MCF 10A (cell line): ENCODE measurements at regions not wholly inside any gene's neighbourhood (a gene's known extent, or its start where the extent isn't known, plus 50 kb on each side); places are given as distances from the start of the nearest gene placed in this dataset.

ENCODE experiments used
- BruUV-seq: library from RNA; stranded (reverse); fragments of 400-500 nt; replicated peaks from 2 replicates; lab custom pipeline; 2021; lab: Mats Ljungman, UMichigan
- CTCF ChIA-PET: fragments of 300-600 bp; sonication (Branson Sonifier 250); formaldehyde crosslinking; extraction: SDS; loops from one replicate; lab custom pipeline; 2021; ENCODE audit warnings: antibody characterized with exemption, inconsistent platforms; lab: Yijun Ruan, JAX
- POLR2A ChIA-PET: fragments of 300-600, 350-650 bp; sonication (Branson Sonifier 250); formaldehyde crosslinking; extraction: SDS; loops from one replicate; lab custom pipeline; 2020; ENCODE audit warnings: antibody characterized with exemption, inconsistent platforms; lab: Yijun Ruan, JAX
- DNase-seq: peaks from one replicate; pipeline ENCODE4 v3.0.0-alpha.2; 2018; ENCODE audit not compliant: unreplicated experiment
- H3K27ac Mint-ChIP-seq: one replicate; pipeline ENCODE4 v1.8.0; 2022; ENCODE audit warnings: mild to moderate bottlenecking, low read depth, mixed read lengths; ENCODE audit not compliant: unreplicated experiment
- H3K27me3 Mint-ChIP-seq: one replicate; pipeline ENCODE4 v1.8.0; 2022; ENCODE audit warnings: mixed read lengths; ENCODE audit not compliant: insufficient read depth, unreplicated experiment
- H3K36me3 Mint-ChIP-seq: one replicate; pipeline ENCODE4 v1.8.0; 2022; ENCODE audit warnings: mild to moderate bottlenecking, moderate library complexity, mixed read lengths; ENCODE audit not compliant: insufficient read depth, unreplicated experiment
- H3K4me1 Mint-ChIP-seq: one replicate; pipeline ENCODE4 v1.8.0; 2022; ENCODE audit warnings: mixed read lengths; ENCODE audit not compliant: insufficient read depth, unreplicated experiment
- H3K4me3 Mint-ChIP-seq: one replicate; pipeline ENCODE4 v1.8.0; 2022; ENCODE audit warnings: mild to moderate bottlenecking, moderate library complexity, mixed read lengths; ENCODE audit not compliant: unreplicated experiment
- H3K9me3 Mint-ChIP-seq: one replicate; pipeline ENCODE4 v1.8.0; 2022; ENCODE audit warnings: mixed read lengths; ENCODE audit not compliant: unreplicated experiment
- intact Hi-C: fragments of 100-400 bp; cut with micrococcal nuclease; formaldehyde crosslinking; loops from 2 replicates; pipeline ENCODE4 v1.14.1; 2022
- TF ChIP-seq, protein P1 (sequence below): fragments of 200-600 bp; IDR thresholded peaks from one replicate; pipeline ENCODE4 v1.8.0; 2022; ENCODE audit warnings: antibody characterized with exemption, mild to moderate bottlenecking; ENCODE audit not compliant: unreplicated experiment

DNA sequence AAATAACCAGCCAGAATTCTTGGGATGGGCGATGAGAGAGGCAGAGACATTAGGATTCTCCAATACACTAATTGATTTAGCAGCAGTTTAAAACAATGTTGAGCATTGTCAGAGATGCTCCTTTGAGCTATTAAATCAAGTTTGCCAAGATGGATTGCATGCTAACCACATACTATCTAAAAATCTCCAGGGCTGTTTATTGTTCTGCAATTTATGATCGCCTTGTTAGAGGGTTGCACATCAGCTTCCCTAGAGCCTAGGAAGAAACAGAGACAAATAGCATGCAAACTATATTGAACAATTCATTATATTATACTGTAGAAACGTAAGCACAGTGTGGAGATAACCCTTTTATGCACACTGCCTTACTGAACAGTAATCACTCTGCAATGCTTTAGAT, 599.9 kb downstream of the SOX5 start:
- no TSS peak for BruUV-seq
- peaks cover 35% of the 10 kb centered on the region for H3K27me3 Mint-ChIP-seq
- no peaks in the 10 kb centered on the region for H3K4me1 Mint-ChIP-seq
- no peak for DNase-seq
- H3K4me3 Mint-ChIP-seq, result no peak overlapping the region
- ChIA-PET CTCF (interaction anchor here (0.6 kb wide), 1 partner anchor 667 kb away, joined by 3 read pairs; no protein-coding TSS in a partner anchor), POLR2A (no interaction called here)
- intact Hi-C loops, result no loop called here
- H3K9me3 Mint-ChIP-seq, result peaks cover 4% of the 10 kb centered on the region
- H3K36me3 Mint-ChIP-seq, result no peaks in the 10 kb centered on the region
- H3K27ac Mint-ChIP-seq, result no peak overlapping the region
- TF ChIP-seq, protein P1, sequence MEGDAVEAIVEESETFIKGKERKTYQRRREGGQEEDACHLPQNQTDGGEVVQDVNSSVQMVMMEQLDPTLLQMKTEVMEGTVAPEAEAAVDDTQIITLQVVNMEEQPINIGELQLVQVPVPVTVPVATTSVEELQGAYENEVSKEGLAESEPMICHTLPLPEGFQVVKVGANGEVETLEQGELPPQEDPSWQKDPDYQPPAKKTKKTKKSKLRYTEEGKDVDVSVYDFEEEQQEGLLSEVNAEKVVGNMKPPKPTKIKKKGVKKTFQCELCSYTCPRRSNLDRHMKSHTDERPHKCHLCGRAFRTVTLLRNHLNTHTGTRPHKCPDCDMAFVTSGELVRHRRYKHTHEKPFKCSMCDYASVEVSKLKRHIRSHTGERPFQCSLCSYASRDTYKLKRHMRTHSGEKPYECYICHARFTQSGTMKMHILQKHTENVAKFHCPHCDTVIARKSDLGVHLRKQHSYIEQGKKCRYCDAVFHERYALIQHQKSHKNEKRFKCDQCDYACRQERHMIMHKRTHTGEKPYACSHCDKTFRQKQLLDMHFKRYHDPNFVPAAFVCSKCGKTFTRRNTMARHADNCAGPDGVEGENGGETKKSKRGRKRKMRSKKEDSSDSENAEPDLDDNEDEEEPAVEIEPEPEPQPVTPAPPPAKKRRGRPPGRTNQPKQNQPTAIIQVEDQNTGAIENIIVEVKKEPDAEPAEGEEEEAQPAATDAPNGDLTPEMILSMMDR, result no peak

DNA sequence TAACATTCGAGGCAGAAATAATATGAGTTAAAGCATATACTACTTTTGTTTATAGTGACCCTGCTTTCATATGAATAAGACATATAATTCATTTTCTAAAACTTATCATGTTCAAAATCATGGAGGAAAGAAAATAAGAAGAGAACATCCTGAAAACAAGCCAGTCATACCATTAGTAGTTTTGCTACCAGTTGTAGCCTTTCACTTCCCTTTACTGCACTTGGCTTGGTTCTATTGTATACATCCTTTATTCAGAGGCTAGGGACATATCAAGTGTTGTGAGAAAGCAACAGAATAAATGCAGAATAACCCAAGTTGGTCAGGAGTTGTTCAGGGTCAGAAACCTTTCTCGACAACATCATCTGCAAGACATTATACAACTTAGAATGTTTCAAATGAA, 598.7 kb downstream of the SOX5 start:
- H3K36me3 Mint-ChIP-seq, result no peaks in the 10 kb centered on the region
- CTCF ChIA-PET, result no interaction called here
- POLR2A ChIA-PET, result interaction anchor here (0.6 kb wide), 1 partner anchor 75 kb away, joined by 4 read pairs; no protein-coding TSS in a partner anchor
- intact Hi-C loops, result no loop called here
- DNase-seq, result no peak
- BruUV-seq, result no TSS peak
- H3K27me3 Mint-ChIP-seq, result peaks cover 35% of the 10 kb centered on the region
- H3K4me1 Mint-ChIP-seq, result no peaks in the 10 kb centered on the region
- H3K9me3 Mint-ChIP-seq, result peaks cover 4% of the 10 kb centered on the region
- no peak overlapping the region for H3K4me3 Mint-ChIP-seq
- TF ChIP-seq, protein P1, result no peak
- no peak overlapping the region for H3K27ac Mint-ChIP-seq

DNA sequence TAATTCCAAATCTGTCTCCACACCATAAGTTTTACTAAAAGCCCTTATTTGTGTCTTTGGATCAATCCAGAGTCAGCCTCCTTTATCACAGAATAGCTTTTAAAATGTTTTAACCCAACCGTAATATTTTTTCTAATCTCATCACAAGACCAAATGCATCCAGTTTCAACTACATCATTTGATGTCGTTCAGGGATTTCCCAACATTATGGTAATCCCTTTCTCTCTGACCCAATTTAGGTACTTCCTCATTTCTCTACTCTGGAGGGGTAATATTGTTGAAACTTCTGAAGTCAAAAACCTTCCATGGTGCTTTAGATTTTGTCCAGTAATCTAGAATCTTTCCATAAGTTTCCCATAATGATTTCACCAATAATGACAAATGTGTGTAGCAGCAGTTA, 596.8 kb downstream of the SOX5 start:
- intact Hi-C loops, result no loop called here
- DNase-seq, result no peak
- no TSS peak for BruUV-seq
- Mint-ChIP-seq H3K4me1 (no peaks in the 10 kb centered on the region), H3K4me3 (no peak overlapping the region), H3K36me3 (no peaks in the 10 kb centered on the region), H3K9me3 (peaks cover 4% of the 10 kb centered on the region), H3K27me3 (peaks cover 35% of the 10 kb centered on the region), H3K27ac (no peak overlapping the region)
- CTCF ChIA-PET, result interaction anchor here (0.8 kb wide), 1 partner anchor 441 kb away, joined by 3 read pairs; no protein-coding TSS in a partner anchor
- POLR2A ChIA-PET, result no interaction called here
- TF ChIP-seq, protein P1, result no peak

DNA sequence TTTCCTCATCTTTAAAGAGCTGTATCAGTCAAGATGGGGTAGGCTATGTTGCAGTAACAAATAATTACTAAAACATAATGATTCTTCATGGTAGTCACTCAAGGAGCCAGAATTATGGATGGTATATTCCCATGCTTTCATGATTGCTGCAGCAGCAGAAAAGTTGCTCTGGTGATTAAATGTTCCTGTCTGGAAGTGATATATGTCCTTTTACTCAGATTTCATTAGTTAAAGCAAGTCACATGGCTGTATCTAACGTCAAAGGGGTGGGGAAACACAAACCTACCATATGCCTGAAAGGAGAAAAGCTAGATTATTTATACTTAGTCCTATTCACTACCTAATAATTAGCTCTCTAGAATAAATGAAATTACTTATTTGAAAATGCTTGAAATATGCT, 594.7 kb downstream of the SOX5 start:
- no TSS peak for BruUV-seq
- POLR2A ChIA-PET, result interaction anchor here (0.6 kb wide), 1 partner anchor 134 kb away, joined by 4 read pairs; no protein-coding TSS in a partner anchor

More for the DNA sequence above, 594.7 kb downstream of the SOX5 start:
- no peak for DNase-seq
- Mint-ChIP-seq H3K4me1 (no peaks in the 10 kb centered on the region), H3K36me3 (no peaks in the 10 kb centered on the region), H3K27ac (no peak overlapping the region), H3K4me3 (no peak overlapping the region), H3K27me3 (peaks cover 23% of the 10 kb centered on the region), H3K9me3 (peaks cover 4% of the 10 kb centered on the region)
- intact Hi-C loops, result no loop called here
- TF ChIP-seq, protein P1, result no peak
- CTCF ChIA-PET, result no interaction called here
